Parathyroid adenoma (tissue), 2 donors: ENCODE measurements at regions not wholly inside any gene's neighbourhood (a gene's known extent, or its start where the extent isn't known, plus 50 kb on each side); places are given as distances from the start of the nearest gene placed in this dataset.

ENCODE experiments used
- H2AFZ ChIP-seq: fragments of 300-600 bp; sonication (generic); one replicate; pipeline ENCODE4 v1.7.0; 2017; ENCODE audit warnings: antibody characterized with exemption, mild to moderate bottlenecking
- H3K27ac ChIP-seq: fragments of 300-600 bp; sonication (generic); one replicate; pipeline ENCODE4 v1.7.0; 2017
- H3K27me3 ChIP-seq: fragments of 300-600 bp; sonication (generic); one replicate; pipeline ENCODE4 v1.7.0; 2017; ENCODE audit warnings: low read length; ENCODE audit not compliant: control insufficient read depth, insufficient read depth
- H3K36me3 ChIP-seq: fragments of 300-600 bp; sonication (generic); one replicate; pipeline ENCODE4 v1.7.0; 2017; ENCODE audit warnings: low read length; ENCODE audit not compliant: control insufficient read depth, insufficient read depth
- H3K4me1 ChIP-seq: fragments of 300-600 bp; sonication (generic); one replicate; pipeline ENCODE4 v1.7.0; 2017; ENCODE audit warnings: control low read depth
- H3K4me2 ChIP-seq: fragments of 300-600 bp; sonication (generic); one replicate; pipeline ENCODE4 v1.7.0; 2017; ENCODE audit warnings: low read length
- H3K4me3 ChIP-seq: fragments of 300-600 bp; sonication (generic); one replicate; pipeline ENCODE4 v1.7.0; 2017; ENCODE audit warnings: low read depth, low read length
- H3K79me2 ChIP-seq: fragments of 300-600 bp; sonication (generic); one replicate; pipeline ENCODE4 v1.7.0; 2017; ENCODE audit warnings: control low read depth
- H3K9ac ChIP-seq: fragments of 300-600 bp; sonication (generic); one replicate; pipeline ENCODE4 v1.7.0; 2017; ENCODE audit warnings: mild to moderate bottlenecking
- H3K9me3 ChIP-seq: fragments of 300-600 bp; sonication (generic); one replicate; pipeline ENCODE4 v1.7.0; 2017; ENCODE audit warnings: low read length; ENCODE audit not compliant: control insufficient read depth
- TF ChIP-seq, protein P1 (sequence below): fragments of 300-600 bp; sonication (generic); IDR thresholded peaks from one replicate; pipeline ENCODE4 v1.7.0; 2017; ENCODE audit warnings: antibody characterized with exemption, mild to moderate bottlenecking
- donor health status: primary hyperparathyroidism.

DNA sequence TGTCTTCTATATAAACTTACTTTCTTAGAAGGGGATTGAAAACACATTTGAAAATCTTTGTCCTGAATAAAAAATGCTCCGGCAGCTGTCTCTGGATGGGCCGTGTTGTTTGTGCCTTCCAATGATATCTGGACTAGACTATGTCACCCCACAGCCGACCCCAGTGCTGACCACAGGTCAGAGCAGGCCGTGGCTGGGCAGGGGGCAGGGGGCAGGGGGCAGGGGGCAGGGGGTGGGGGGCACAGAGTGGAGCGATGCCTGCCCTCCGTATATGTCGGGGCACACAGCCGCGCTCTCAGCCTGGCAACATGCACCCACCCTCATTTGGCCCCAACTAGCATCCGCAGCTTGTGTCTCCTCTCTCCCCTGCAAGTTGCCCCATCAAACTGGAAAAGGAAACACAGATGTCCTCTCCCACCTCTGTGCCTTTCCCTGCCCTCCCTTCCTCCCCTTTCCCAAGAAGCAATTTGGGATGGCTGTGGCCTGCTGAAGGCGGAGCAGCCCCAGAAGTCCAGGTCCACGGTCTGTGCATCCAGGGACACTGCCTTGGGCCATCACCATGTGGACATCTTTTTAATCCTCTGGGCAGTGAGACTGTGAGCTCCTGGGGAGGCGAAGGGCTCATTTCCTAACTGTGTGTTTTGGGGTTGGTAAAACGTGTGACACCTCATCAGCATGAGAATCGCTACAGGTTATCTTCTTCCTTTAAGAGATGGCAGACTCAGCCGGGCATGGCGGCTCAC lies 295.7 kb upstream of the RTL1 start:
- Histone ChIP-seq H3K36me3 (no peaks in the 10 kb centered on the region), H3K4me1 (no peaks in the 10 kb centered on the region), H3K27me3 (no peaks in the 10 kb centered on the region), H3K9me3 (no peaks in the 10 kb centered on the region), H3K4me2 (no peak overlapping the region), H3K27ac (no peak overlapping the region), H2AFZ (no peak overlapping the region), H3K9ac (no peak overlapping the region), H3K79me2 (no peaks in the 10 kb centered on the region), H3K4me3 (no peak overlapping the region)
- TF ChIP-seq, protein P1, sequence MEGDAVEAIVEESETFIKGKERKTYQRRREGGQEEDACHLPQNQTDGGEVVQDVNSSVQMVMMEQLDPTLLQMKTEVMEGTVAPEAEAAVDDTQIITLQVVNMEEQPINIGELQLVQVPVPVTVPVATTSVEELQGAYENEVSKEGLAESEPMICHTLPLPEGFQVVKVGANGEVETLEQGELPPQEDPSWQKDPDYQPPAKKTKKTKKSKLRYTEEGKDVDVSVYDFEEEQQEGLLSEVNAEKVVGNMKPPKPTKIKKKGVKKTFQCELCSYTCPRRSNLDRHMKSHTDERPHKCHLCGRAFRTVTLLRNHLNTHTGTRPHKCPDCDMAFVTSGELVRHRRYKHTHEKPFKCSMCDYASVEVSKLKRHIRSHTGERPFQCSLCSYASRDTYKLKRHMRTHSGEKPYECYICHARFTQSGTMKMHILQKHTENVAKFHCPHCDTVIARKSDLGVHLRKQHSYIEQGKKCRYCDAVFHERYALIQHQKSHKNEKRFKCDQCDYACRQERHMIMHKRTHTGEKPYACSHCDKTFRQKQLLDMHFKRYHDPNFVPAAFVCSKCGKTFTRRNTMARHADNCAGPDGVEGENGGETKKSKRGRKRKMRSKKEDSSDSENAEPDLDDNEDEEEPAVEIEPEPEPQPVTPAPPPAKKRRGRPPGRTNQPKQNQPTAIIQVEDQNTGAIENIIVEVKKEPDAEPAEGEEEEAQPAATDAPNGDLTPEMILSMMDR, result no peak

DNA sequence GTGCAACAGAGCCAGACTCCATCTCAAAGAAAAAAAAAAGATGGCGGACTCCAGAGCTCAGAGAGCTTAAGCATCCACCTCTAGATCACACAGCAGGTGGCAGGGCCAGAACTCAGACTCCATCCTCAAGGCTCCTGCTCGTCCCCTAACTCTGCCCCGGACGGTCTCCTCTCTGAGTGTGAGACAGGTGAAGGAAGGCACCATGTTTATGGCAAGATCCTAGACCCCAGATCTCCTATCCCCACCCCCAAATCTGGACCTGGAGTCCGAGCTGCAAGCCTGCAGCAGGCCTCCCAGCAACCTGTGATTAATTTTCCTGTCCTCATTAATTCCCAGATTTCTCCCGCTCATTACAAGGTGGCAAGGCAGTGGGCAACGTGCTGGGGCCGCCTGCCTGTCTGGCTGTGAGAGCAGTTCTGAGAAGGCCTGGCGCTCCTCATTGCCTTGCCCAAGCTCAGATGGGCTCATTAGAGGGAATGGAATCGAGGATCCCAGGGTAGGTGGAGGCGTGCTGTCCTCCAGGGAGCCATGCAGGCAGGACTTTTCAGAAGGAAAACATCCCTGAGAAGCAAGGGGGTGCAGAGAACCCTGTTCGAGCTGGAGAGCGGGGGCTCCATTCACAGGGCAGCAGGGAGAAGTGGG lies 296.6 kb upstream of the RTL1 start:
- no peak overlapping the region for H3K4me2 ChIP-seq

DNA sequence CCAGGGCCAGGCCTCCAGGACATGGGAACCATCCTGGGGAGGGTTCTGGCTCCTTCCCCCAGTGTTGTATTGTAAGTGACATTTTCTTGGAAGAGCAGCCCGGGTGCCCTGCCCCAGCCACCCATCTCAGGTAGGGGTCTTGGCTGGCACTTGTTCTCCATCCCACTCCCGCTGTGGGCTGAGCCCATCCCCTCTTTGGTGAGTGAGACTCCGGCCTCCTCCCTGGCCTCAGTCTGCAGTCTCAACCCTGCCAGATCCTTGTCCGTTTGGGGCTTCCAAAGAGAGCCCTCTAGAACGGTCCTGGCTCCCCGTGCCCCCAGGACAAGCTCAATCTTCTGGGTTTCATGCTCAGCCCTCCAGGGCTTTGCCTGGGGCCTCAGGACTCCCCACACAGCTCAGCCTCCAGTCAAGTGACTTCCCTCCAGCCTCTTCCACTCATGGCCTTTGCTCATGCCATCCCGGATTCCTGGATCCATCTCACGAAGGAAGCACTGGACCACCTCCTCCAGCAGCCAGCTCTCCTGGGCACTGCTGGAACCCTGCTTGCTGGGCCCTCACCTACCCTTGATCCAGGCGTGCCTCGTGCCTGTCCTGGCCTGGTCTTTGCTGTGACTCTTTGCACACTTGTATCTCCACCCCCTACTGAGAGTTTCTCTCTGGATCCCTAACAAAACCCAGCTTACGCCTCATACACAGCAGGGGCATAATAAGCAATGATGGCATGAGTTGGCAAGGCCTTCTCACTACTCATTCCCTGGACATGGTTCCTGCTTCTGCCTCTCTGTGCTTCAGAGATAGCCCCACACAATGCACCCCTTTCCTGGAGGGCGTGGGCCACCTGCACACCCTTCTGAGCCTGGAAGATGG lies 297.4 kb upstream of the RTL1 start:
- H3K9ac ChIP-seq, result no peak overlapping the region

More for the DNA sequence above, 296.6 kb upstream of the RTL1 start:
- H3K4me1 ChIP-seq, result no peaks in the 10 kb centered on the region
- H3K27ac ChIP-seq, result no peak overlapping the region
- H3K27me3 ChIP-seq, result no peaks in the 10 kb centered on the region
- no peak overlapping the region for H2AFZ ChIP-seq
- H3K9me3 ChIP-seq, result no peaks in the 10 kb centered on the region
- no peaks in the 10 kb centered on the region for H3K36me3 ChIP-seq
- no peak overlapping the region for H3K9ac ChIP-seq
- TF ChIP-seq, protein P1, result no peak
- no peak overlapping the region for H3K4me3 ChIP-seq
- H3K79me2 ChIP-seq, result no peaks in the 10 kb centered on the region

DNA sequence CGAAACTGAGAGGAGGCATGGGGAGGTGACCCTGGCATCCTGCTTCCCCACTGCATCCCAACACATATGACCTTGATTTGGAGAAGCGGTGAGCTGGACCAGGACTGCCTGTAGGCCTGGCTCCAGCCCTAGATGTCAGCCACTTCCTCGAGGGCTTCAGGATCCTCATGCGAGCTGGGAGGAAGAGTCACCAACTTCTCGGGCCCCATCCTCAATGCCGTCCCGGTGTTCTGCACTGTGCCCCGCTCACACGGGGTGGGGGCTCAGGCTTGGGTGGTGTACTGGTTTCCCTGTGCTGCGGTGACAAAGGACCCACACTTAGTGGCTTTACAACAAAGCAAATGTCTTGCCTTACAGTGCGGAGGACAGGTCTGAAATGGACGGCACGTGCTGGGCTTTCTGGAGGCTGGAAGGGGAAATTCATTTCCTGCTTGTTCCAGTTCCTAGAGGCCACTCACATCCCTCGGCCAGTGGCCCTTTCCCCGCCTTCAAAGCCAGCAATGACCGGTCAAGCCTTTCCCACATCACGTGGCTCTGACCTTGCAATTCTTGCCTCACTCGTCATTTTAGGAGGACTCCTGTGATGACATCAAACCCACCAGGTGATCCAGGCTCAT lies 298.1 kb upstream of the RTL1 start:
- Histone ChIP-seq H3K36me3 (no peaks in the 10 kb centered on the region), H3K27ac (no peak overlapping the region), H3K4me2 (no peak overlapping the region), H3K4me1 (no peaks in the 10 kb centered on the region), H3K9ac (no peak overlapping the region), H2AFZ (no peak overlapping the region), H3K9me3 (no peaks in the 10 kb centered on the region), H3K4me3 (no peak overlapping the region), H3K27me3 (no peaks in the 10 kb centered on the region), H3K79me2 (no peaks in the 10 kb centered on the region)
- TF ChIP-seq, protein P1, result no peak

More for the DNA sequence above, 297.4 kb upstream of the RTL1 start:
- Histone ChIP-seq H3K4me3 (no peak overlapping the region), H3K9me3 (no peaks in the 10 kb centered on the region), H3K36me3 (no peaks in the 10 kb centered on the region), H2AFZ (no peak overlapping the region), H3K4me2 (no peak overlapping the region), H3K27me3 (no peaks in the 10 kb centered on the region), H3K4me1 (no peaks in the 10 kb centered on the region), H3K79me2 (no peaks in the 10 kb centered on the region), H3K27ac (no peak overlapping the region)
- TF ChIP-seq, protein P1, result no peak
